Fibroblast of mammary gland (primary cell): ENCODE measurements at regions not wholly inside any gene's neighbourhood (a gene's known extent, or its start where the extent isn't known, plus 50 kb on each side); places are given as distances from the start of the nearest gene placed in this dataset.

Experiments
- DNase-seq: peaks from one replicate; pipeline ENCODE4 v3.0.0-alpha.2; 2010; ENCODE audit warnings: low read depth
- H3K4me3 ChIP-seq: 2 replicates; pipeline ENCODE4 v1.5.1; 2011; ENCODE audit warnings: low read depth, mild to moderate bottlenecking, low read length, moderate library complexity; ENCODE audit not compliant: control insufficient read depth
- CTCF ChIP-seq: conservative IDR thresholded peaks from 2 replicates; pipeline ENCODE4 v1.5.1; 2011; ENCODE audit warnings: low read depth, low read length, inconsistent platforms; ENCODE audit not compliant: control insufficient read depth, insufficient read depth

GRCh38 chr14:39998114-39998513 lies 565.9 kb upstream of the FBXO33 start:
- no peak for DNase-seq

DNA sequence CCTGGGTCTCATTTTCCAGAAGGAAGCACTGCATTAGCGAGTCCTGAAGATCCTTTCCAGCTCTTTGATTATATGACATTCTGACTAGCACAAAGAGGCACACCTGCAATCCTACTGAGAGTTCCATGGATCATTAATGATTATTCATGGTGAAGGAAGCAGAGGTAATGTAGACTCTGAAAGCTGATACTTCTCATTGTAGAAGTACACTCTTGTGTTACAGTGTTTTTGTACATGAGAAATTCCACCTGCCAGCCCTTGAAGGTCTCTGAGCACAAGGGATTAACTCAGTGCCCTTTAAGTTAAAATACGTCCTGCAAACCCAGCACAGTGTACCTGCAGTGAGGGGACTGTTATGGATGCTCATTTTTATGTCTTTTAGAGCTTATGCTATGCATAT lies 558.8 kb upstream of the FBXO33 start:
- TF ChIP-seq CTCF, result no peak
- DNase-seq, result no peak
- H3K4me3 ChIP-seq, result no peak overlapping the region

More at GRCh38 chr14:39998114-39998513, 565.9 kb upstream of the FBXO33 start:
- H3K4me3 ChIP-seq, result no peak overlapping the region
- no peak for TF ChIP-seq CTCF

DNA sequence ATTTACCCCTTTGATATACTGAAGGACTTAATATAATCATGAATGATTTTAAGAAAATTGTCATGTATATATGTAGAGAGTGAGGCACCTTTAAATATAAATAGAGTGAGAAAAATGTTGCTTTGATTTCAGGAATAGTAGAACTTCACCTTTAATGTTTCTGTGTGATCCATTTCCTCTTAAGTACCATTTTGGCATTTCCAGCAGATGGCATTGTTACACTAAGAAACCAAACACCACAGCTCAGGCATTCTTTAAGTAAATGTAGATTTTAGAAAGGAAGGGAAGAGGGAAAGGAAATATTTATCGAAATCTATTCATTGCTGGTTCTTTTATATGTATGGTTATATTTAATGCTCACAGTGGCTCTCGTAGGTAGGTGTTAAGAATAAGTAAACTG lies 556.7 kb upstream of the FBXO33 start:
- H3K4me3 ChIP-seq, result no peak overlapping the region
- DNase-seq, result peak; percentile 51
- peak; percentile 23 for TF ChIP-seq CTCF

DNA sequence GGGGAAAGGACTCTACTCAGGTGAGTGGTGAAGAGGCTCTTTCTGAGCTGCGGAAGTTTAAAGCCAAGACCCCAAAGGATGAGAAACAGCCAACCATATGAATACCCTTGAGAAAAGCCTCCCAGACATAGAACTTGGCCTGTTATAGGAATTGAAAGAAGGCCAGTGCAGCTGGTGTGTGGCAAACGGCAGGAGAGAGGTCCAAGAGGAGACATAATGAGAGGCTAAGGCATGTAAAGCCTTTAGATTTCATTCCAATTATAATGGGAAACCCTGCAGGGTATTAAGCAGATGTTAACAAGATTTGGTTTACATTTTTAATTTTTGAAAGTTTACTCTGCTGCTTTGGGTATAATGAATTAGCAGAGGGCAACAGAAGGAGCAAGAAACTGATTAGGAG lies 552.1 kb upstream of the FBXO33 start:
- DNase-seq, result no peak
- TF ChIP-seq CTCF, result no peak
- no peak overlapping the region for H3K4me3 ChIP-seq

GRCh38 chr14:39977198-39977597 lies 545.0 kb upstream of the FBXO33 start:
- TF ChIP-seq CTCF, result no peak
- H3K4me3 ChIP-seq, result no peak overlapping the region

DNA sequence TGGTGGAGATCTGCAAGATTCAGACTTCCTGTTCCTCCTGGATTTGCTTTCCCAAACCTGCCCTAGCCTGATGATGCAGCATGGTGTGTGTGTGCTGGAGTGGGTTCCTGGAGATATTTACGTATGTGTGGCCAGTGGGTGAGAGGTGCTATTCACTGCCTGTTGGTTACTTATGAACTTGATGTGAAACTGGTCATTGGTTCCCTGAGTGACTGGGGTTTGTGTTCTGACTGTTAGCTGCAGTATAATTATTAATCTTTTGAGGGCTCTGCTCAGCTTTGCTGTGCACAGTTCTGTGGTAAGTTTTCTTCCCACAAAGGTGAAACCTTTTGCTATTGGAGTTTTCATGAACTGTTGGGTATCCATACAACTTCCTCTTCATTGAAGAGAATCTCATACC lies 541.8 kb upstream of the FBXO33 start:
- DNase-seq, result no peak
- H3K4me3 ChIP-seq, result no peak overlapping the region
- TF ChIP-seq CTCF, result no peak

More at GRCh38 chr14:39977198-39977597, 545.0 kb upstream of the FBXO33 start:
- no peak for DNase-seq

- no peak overlapping the region for H3K4me3 ChIP-seq
- no peak for DNase-seq
- no peak for TF ChIP-seq CTCF
Observed at GRCh38 chr14:39972704-39973103, 540.5 kb upstream of the FBXO33 start.
